LNCAP (cell line): ENCODE measurements at regions not wholly inside any gene's neighbourhood (a gene's known extent, or its start where the extent isn't known, plus 50 kb on each side); places are given as distances from the start of the nearest gene placed in this dataset.

Source experiments
- TF ChIP-seq, protein P1 (sequence below): fragments of 450-650 bp; IDR thresholded peaks from 2 replicates; pipeline ENCODE4 v1.5.1; 2017; ENCODE audit warnings: mild to moderate bottlenecking

DNA sequence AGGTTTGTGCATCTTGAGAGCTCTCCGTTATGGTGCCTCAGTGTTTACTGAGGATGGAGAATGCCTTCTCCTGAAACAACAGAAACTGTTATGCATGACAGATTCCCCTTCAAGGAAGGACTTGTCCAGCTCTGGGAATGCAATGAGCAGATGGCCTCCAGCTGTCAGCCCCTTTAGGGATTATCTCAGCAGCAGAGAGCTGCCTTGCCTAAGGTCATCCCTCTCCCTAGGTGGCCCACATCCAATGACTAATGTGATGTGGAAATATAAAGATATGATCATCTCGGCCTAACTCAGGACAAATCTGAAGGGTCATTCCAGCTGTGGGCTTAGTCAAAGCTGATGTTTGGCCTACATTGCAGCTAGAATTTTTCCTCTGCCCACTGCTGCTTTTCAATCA lies 214.3 kb upstream of the N4BP1 start:
- TF ChIP-seq, protein P1, sequence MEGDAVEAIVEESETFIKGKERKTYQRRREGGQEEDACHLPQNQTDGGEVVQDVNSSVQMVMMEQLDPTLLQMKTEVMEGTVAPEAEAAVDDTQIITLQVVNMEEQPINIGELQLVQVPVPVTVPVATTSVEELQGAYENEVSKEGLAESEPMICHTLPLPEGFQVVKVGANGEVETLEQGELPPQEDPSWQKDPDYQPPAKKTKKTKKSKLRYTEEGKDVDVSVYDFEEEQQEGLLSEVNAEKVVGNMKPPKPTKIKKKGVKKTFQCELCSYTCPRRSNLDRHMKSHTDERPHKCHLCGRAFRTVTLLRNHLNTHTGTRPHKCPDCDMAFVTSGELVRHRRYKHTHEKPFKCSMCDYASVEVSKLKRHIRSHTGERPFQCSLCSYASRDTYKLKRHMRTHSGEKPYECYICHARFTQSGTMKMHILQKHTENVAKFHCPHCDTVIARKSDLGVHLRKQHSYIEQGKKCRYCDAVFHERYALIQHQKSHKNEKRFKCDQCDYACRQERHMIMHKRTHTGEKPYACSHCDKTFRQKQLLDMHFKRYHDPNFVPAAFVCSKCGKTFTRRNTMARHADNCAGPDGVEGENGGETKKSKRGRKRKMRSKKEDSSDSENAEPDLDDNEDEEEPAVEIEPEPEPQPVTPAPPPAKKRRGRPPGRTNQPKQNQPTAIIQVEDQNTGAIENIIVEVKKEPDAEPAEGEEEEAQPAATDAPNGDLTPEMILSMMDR = no peak

DNA sequence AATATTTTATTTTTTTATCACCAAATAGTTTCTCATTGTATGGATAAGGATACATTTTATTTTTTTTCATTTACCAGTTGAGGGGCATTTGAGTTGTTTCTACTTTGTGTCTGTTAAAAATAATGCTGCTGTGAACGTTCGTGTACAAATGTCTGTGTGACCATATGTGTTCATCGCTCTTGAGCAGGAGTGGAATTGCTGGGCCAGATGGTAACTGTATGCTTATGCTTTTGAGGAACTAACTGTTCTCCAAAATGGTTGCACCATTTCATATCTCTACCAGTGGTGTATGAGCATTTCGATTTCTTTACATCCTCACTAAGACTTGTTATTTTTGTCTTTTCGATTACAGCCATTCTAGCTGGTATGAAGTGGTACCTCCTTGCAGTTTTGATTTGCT lies 212.5 kb upstream of the N4BP1 start:
- TF ChIP-seq, protein P1 = no peak

DNA sequence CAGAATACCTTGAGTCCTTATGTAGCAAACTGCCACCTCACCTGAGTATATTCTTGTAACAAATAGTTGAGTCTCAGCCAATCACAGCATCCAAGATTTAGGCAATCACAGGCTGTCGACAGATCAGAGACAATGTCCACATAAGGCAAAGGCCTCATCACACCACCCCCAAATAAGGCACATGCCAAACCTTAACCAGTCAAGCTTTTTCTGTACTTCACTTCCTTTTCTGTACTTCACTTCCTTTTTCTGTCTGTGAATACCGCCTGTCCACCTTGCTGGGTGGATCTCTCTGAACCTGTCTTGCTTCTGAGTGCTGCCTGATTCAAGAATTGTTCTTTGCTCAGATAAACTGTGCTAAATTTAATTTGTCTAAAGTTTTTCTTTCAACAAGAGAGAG lies 210.4 kb upstream of the N4BP1 start:
- TF ChIP-seq, protein P1 = no peak

DNA sequence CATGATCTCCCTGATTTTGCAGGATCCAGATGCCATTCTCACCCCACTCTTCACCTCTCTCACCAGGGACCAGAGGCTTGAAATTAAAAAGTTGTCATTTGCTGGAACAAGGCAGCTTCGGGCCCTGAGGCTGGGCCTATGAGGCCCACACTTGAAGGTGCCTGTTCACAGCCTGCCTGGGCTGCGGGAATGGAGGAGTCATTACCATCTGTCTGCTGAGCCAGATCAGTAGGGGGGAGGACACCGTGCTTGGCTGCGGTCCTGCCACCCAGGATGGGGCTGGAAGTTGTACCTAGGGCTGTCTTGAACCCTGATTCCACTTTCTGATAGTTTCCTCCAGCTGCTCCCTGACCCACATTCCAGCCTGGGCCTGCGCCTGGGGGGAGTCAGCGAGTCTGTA lies 208.3 kb upstream of the N4BP1 start:
- TF ChIP-seq, protein P1 = no peak

DNA sequence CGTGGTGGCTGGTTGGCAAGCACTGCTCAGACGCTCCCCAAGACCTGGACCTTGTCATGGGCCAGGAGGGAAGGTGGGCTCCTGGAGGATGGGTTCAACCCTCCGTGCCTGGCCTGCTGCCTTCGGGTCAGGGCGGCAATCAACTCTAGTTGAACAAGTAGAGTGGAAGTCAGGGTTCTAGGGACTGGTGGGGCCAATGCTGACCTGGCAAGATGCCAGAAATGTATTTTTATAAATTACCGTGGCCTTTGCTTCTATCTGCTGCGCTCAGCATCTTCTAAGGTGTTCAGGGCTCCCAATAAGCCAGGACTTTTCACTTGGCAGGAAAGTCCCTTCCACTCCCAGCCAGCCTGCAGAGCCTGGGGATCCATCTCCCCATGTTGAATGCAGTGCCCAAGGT lies 207.1 kb upstream of the N4BP1 start:
- TF ChIP-seq, protein P1 = no peak

DNA sequence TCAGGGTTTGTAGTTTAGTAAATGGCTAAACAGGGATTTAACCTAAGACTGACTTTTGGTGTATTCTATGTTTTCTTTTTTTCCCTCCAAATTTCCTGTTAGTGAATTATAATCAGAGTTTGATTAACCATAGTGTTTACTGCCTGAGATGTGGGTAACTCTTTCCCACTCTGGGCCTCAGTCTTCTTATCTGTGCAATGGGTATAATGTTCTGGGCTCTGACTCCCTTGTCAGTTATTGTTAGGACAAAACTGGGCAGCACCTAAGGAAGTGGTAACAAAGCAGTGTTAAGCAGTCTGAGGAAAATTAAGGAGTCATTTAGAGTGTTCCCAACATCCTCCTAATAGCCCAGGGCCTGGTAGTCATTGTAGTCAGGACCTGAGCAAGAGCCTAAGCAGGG lies 206.4 kb upstream of the N4BP1 start:
- TF ChIP-seq, protein P1 = no peak

DNA sequence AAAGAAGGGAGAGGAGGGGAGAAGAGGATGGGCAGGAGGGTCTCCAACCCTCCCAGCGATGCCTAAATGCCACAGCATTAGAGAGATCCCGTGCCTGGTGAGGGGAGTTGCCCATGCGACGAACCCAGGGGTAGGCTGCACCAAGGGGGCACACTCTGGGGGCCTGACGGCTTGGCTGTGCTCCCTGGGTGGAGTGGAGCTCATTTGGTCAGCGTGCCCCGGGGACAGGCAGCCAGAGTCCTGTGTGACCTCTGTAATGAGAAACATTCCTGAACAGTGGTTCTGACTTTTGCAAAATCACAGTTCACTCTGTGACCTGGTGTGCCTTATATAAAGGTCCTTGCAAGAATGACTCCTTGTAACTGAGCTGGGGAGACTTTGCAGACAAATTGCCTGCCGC lies 205.0 kb upstream of the N4BP1 start:
- TF ChIP-seq, protein P1 = no peak

DNA sequence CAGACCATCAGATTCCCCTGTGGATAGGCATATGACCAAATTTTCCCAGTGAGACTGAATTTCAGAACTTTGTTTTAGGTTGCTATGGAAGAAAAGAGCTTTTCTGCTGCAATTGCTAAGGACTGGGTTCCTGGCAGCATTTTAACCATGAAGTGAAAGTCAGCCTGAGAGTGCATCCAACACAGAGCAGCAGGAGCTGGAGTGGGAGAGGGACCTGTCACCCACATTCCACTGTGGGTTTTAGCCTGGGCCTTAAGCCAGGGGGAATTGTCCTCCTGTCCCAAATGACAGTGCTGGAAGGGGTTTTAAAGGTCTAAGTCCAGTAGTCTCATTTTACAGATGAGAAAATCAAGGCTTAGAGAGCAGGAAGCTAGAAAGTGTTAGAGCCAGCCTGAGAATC lies 203.5 kb upstream of the N4BP1 start:
- TF ChIP-seq, protein P1 = no peak
